ENCODE measurements at regions not wholly inside any gene's neighbourhood (a gene's known extent, or its start where the extent isn't known, plus 50 kb on each side); places are given as distances from the start of the nearest gene placed in this dataset.

- Histone ChIP-seq H3K79me1 (ENCODE audit: low read depth in 1 of 2, low read length in 2 of 2) (no peaks in the 10 kb centered on the region), H2BK5ac (ENCODE audit: low read depth, low read length, poor library complexity, severe bottlenecking) (no peak overlapping the region), H2AFZ (replicated peaks; ENCODE audit: low read length, poor library complexity) (no peak overlapping the region), H3K4ac (ENCODE audit: low read depth, low read length) (no peak overlapping the region), H2BK20ac (ENCODE audit: low read depth, low read length) (no peak overlapping the region), H3K27me3 (ENCODE audit: control insufficient read depth, insufficient read depth, low read length) (no peaks in the 10 kb centered on the region), H3K18ac (ENCODE audit: low read depth, low read length) (no peak overlapping the region), H3K14ac (replicated peaks; ENCODE audit: low read depth, low read length) (no peak overlapping the region), H4K5ac (ENCODE audit: low read depth, low read length) (no peak overlapping the region), H3K23ac (ENCODE audit: low read depth, low read length) (no peak overlapping the region), H3K9ac (ENCODE audit: low read depth, low read length) (no peak overlapping the region), H3K4me3 (ENCODE audit: insufficient read depth, low read depth, low read length) (no peak overlapping the region), H3K9me1 (ENCODE audit: insufficient read depth, low read length) (no peaks in the 10 kb centered on the region), H4K20me1 (ENCODE audit: insufficient read depth, low read length) (no peaks in the 10 kb centered on the region), H2AK5ac (ENCODE audit: low read depth, low read length) (no peak overlapping the region), H3K4me2 (ENCODE audit: low read depth, low read length) (no peak overlapping the region), H3K36me3 (ENCODE audit: control insufficient read depth, insufficient read depth, low read length) (no peaks in the 10 kb centered on the region), H2BK15ac (ENCODE audit: low read depth, low read length) (no peak overlapping the region), H3K4me1 (ENCODE audit: control insufficient read depth, insufficient read depth, low read length) (no peaks in the 10 kb centered on the region), H3K27ac (ENCODE audit: insufficient read depth, low read length) (no peak overlapping the region), H4K91ac (ENCODE audit: insufficient read depth, low read depth, low read length) (no peak overlapping the region), H4K8ac (ENCODE audit: low read depth in 2 of 2, low read length in 2 of 2) (no peak overlapping the region), H2AK9ac (replicated peaks; ENCODE audit: low read depth, low read length, poor library complexity) (no peak overlapping the region), H3K56ac (ENCODE audit: extremely low read depth, insufficient read depth, low read length) (no peak overlapping the region), H2BK120ac (ENCODE audit: low read depth, low read length) (no peak overlapping the region), H3K9me3 (ENCODE audit: control insufficient read depth, insufficient read depth, low read length) (no peaks in the 10 kb centered on the region)
- ATAC-seq (ENCODE audit: low read depth) (no peak), DNase-seq (no peak)
- dilution Hi-C loops (cut with HindIII; ENCODE audit: low sequenced_read_pairs, unreplicated experiment) (no loop called here), intact Hi-C loops (cut with micrococcal nuclease) (no loop called here), in situ Hi-C loops (cut with MboI; ENCODE audit: low sequenced_read_pairs) (no loop called here)
- TF ChIP-seq BHLHE40 (IDR thresholded peaks at IDR 0.05; ENCODE audit: low read depth, low read length) (no peak), CEBPB (IDR thresholded peaks at IDR 0.05; ENCODE audit: low read depth, low read length) (no peak), MAZ (IDR thresholded peaks at IDR 0.05; ENCODE audit: borderline replicate concordance, low read depth, low read length) (no peak), CTCF (conservative IDR thresholded peaks at IDR 0.05; ENCODE audit: low read depth, low read length) (no peak), CHD1 (IDR thresholded peaks at IDR 0.05; ENCODE audit: low read depth, low read length) (no peak), SMC3 (IDR thresholded peaks at IDR 0.05; ENCODE audit: low read depth, low read length) (no peak), MXI1 (IDR thresholded peaks at IDR 0.05; ENCODE audit: borderline replicate concordance, low read depth, low read length) (no peak), USF2 (IDR thresholded peaks at IDR 0.05; ENCODE audit: low read depth, low read length) (no peak), ELK1 (IDR thresholded peaks at IDR 0.05; ENCODE audit: borderline replicate concordance, low read depth, low read length) (no peak), POLR2A (IDR thresholded peaks at IDR 0.05; ENCODE audit: low read depth, low read length) (no peak)
- no CpG with 5 or more reads among the region's 1 CpG for WGBS, 2 experiments (ENCODE audit: extremely low coverage in 2 of 2, insufficient read length in 1 of 2)
- ChIA-PET POLR2A (ENCODE audit: unreplicated experiment) (no interaction called here), CTCF (no interaction called here)
- BruUV-seq (replicated peaks): no TSS peak
Measured at GRCh38 chr13:83731113-83731512, 151.2 kb downstream of the SLITRK1 start.

All from IMR-90 (cell line).